GF-D8 (cell line): ENCODE measurements at regions not wholly inside any gene's neighbourhood (a gene's known extent, or its start where the extent isn't known, plus 50 kb on each side); places are given as distances from the start of the nearest gene placed in this dataset.
A peak's percentile ranks its signal among the peaks of the same experiment; 100 is the strongest.
"Not testable (repeated sequence)": the region's sequence is repeated elsewhere in the genome, so short reads cannot be mapped to it uniquely, and the experiment has no call there.

Source experiments
- DNase-seq: peaks from one replicate; lab custom pipeline; 2025; lab: John Stamatoyannopoulos, UW

GRCh38 chr12:124218650-124219049, 76.2 kb upstream of the RFLNA start:
- not testable (repeated sequence) for DNase-seq

DNA sequence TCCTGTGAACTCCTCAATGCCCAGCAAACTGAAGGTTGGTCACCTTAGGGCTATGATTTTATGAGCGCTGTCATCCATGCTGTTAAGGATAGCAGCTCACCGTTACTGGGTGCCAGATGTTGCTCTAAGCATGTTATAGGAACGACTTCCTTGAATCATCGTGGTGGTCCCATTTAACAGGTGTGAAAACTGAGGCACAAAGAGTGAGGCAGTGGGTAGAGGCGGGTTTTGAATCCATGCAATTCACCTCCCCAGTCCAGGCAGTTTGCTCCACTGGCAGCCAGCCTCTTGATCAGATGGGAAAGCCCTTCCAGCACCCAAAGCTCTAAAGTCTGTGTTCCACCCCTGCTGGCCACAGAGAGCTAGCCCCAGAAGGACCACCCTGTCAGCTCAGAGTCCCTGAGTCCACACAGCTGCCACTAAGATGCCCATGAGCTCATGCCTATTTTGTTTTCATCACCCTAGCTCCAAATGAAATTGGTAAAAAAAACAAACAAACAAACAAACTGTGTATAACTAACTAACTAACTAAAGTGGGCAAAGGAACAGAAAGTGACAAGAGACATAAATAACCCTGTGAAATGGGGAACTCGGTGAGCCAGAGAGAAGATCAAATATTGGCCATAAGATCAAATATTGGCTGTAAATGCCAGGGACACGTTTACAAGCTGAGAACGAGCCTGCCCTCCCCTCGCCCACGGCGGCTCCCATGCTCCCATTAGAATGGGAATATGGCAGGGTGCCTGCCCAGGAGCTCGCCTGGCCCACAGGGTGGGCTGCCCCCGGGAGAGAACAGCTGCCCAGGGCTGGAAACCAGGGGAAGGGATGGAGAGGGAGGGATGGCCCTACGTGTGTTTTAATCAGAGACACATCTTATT, 72.3 kb upstream of the RFLNA start:
- no peak for DNase-seq

DNA sequence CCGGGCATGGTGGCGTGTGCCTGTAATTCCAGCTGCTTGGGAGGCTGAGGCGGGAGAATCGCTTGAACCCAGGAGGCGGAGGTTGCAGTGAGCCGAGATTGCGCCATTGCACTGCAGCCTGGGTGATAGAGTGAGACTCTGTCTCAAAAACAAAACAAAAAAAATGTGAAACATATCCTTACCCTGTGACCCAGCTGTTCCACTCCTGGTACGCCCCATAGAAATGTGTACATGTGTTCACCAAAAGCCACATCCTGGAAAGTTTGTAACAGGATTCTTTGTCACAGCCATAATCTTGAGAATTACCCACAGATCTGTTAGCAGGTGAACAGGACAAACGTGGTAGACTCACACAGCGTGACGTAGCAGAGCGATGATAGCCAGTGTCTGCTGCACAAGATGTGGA, 71.2 kb upstream of the RFLNA start:
- not testable (repeated sequence) for DNase-seq

GRCh38 chr12:124224535-124225110, 70.3 kb upstream of the RFLNA start:
- no peak for DNase-seq

DNA sequence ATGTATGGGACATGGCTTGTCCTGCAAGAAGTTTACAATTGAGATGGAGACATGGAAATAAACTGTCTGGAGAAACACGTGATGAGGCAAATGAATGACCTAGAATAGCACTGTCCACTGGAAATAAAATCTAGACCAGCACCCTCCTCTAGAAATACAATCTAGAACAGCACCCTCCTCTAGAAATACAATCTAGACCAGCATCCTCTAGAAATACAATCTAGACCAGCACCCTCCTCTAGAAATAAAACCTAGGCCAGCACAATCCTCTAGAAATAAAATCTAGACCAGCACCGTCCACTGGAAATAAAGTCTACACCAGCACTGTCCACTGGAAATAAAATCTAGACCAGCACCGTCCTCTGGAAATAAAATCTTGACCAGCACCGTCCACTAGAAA, 69.2 kb upstream of the RFLNA start:
- DNase-seq: no peak

DNA sequence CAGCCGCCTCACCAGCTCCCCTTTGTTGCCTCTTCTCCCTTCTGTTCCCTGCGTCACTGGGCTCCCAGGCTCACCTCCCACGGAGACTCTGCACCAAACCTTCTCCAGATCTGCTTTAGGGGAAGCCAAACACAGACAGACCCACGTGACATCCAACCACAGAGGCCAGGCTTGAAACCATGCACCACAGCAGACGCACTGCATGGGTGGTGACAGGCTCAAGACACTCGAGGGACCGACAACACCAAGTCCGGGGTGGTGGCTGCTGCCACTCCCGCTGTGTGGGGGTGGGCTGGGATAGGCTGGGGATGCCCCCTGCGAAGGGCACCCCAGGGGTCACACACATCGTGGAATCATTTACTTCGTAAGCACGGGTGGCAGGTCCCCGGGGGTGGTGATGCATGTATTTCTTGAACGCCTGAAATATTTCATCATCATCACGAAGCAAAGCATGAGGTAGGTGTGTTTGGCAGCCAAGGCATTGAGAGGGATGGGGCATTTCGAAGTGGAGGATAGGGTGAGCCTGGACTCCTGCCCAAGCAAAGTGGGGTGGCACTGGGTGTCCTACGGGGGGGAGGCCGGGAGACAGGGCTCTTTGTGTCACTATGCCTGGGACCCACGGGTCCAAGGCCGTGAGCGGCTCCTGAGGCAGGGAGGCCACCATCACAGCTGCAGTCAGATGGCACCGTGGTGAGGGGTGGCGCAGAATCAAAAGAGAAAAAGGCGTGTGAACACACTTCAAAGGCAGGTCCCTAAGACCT, 66.8 kb upstream of the RFLNA start:
- DNase-seq: no peak

GRCh38 chr12:124229520-124229919, 65.4 kb upstream of the RFLNA start:
- DNase-seq: no peak

DNA sequence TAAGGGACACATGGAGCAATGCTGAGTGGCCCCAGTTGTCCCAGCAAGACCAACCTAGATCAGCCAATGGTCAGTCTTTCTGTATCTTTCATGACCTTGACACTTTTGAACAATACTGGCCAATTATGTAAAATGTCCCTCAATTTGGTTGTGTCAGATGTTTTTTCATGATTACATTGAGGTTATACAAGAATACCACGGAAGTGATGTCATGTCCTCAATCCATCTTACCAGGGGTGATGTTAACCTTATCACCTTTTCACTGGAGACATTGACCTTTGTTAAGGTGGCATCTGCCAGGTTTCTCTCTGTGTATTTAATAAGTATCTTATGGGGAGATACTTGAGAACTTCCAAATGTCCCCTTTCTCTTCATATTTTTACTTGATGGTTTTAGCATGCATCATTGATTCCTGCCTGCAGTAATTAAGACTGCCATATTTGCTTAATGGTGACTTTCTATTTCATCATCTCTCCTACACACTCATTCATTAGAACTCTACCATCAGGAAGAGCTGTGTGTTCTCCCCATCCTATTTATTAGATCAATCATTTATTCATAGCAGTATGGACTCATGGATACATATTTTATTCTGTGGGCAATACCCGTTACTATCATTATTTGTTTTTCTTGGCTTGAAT, 64.7 kb upstream of the RFLNA start:
- no peak for DNase-seq

GRCh38 chr12:124230789-124231188, 64.1 kb upstream of the RFLNA start:
- DNase-seq: no peak

GRCh38 chr12:124231980-124232653, 62.8 kb upstream of the RFLNA start:
- no peak for DNase-seq

DNA sequence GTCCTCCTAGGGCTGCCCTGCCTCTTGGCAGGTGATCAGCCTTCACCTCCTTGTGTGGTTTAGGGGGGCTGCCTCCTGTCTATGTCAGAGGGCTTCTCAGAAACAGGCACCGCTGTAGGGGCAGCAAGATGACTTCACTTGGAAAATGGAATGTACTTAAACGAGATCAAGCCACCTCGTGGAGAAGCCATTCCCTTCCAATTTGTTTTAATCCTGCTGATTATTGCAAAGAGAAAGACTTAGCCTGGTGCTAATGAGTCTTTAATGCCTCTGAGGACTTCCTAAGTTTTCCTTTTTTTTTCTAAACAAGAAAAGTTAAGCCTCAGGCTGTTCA, 62.3 kb upstream of the RFLNA start:
- no peak for DNase-seq

DNA sequence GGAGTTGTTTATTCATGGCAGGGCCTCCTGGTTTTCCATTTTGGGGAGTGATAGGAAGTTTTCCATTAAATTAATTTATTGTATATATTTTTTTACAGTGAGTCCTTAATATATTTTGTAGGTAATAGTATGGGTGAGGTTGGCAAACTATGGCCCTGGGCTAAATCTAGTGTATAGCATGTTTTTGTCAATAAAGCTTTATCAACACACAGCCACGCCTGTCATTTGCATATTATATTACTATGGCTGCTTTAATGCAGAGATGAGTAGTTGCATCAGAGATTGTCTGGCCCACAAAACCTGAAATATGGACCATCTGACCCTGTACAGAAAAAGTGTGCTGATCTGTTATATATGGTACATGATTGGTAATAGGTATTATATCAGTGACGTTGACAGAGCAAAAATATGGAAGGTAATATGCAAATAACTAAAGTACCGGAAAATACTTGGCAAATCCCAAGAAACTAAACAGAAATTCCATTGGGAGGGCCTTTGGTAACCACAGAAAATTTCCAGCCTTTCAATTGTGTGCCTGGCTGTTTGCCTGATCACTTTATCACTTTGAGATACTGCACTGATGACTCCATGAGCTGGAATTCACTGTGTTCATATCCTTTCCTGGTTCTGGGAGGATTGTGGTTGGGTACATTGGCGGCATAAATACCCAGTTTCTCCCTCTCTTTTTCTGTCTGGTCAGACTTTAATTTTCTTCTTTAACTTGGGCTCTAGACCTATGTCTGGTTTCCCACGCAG, 61.7 kb upstream of the RFLNA start:
- no peak for DNase-seq

DNA sequence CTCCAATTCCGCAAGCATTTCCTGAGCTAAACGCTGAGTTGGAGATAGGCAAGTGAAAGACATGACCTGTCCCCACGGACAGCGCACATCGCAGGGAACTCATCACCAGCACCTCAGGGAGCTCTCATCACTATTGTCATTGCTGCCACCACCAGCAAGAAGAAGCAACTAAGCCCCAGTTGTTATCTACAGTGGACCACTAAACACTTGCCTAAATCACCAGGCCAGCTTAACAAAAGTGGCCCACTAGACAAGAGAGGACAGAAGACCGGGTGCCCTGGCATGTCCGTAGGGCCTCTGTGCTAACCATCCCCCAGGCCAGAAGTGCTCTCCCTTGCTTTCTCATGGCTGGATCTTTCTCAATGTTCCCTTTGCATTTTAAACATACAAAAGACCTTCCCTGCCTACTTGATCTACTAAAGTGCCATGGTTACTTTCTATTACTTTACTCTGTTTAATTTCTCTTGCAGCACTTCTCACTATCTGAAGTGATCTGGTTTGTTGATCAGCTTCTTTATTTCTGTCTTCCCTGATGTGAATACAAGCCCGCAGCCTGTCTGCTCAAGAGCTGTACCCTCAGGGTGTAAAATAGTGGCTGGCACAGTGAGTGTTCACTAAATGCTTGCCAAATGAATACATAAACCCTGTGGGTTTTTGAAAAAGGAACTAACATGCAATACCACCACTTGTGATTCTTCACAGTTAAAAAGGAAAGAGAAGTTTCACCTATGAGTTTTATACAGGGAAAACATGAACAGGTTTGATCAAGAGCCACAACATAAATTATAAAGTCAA, 60.9 kb upstream of the RFLNA start:
- DNase-seq: no peak

- DNase-seq: no peak
These were observed 58.3 kb upstream of the RFLNA start for GRCh38 chr12:124236625-124237031.

- no peak for DNase-seq
These were observed 56.0 kb upstream of the RFLNA start for GRCh38 chr12:124238886-124239285.

DNA sequence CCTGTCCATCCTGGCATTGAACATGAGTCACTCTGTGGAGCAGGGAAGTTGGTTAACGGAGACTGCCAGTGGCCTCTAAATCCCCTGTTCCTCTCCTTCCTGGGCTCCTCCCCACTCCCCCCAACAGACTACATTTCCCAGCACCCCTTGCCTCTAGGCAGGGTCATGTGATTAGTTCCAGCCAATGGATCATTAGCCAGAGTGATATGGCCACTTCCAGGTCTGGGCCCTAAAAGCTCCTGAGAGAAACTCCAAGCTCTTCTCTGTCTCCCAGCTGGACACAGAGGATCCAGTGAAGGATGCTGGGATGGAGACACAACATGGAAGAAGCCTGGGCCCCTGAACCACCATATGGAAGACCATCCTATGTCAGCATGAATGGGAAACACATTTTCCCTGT, 54.4 kb upstream of the RFLNA start:
- no peak for DNase-seq

GRCh38 chr12:124241776-124242528, 52.9 kb upstream of the RFLNA start:
- DNase-seq: no peak

DNA sequence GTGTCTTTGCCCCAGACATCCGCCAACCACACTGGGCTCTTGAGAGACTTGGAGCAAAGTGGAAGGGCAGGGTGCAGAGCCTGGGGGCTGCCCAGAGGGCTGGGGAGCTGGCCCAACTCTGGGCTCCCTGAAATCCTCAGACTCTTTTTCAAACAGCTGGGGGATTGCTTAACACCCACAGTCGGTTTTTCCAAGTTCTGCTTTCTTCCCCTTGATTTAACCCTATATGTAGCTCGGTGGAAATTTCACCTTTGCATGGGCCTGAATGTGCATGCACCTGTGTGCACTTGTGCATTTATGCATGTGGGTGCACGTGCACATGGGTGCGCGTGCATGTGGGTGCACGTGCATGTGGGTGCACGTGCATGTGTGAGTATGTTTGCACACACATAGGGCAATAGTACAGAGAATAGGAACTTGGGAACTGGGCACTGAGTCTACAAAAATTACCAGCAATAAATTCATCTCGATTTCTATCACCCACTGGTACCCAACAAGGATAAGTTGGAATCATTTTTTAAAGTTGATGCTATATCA, 52.3 kb upstream of the RFLNA start:
- peak; percentile 15 for DNase-seq

- no peak for DNase-seq
These were observed 51.0 kb upstream of the RFLNA start for GRCh38 chr12:124243936-124244335.
